Activated CD4-positive, CD25-positive, alpha-beta regulatory T cell treated with anti-CD3 and anti-CD28 coated beads, Interleukin-2, amount 50 U/mL, for 72 hours (primary cell): ENCODE measurements at regions not wholly inside any gene's neighbourhood (a gene's known extent, or its start where the extent isn't known, plus 50 kb on each side); places are given as distances from the start of the nearest gene placed in this dataset.

Experiments
- DNase-seq: peaks from one replicate; pipeline ENCODE4 v3.0.0; 2021

GRCh38 chr1:213375002-213375401, 324.0 kb downstream of the RPS6KC1 start:
- no peak for DNase-seq

GRCh38 chr1:213376862-213377372, 325.9 kb downstream of the RPS6KC1 start:
- DNase-seq, result no peak

GRCh38 chr1:213380865-213381264, 329.8 kb downstream of the RPS6KC1 start:
- no peak for DNase-seq

GRCh38 chr1:213381572-213382084, 330.6 kb downstream of the RPS6KC1 start:
- no peak for DNase-seq

GRCh38 chr1:213383465-213383864, 332.4 kb downstream of the RPS6KC1 start:
- DNase-seq, result no peak

GRCh38 chr1:213385201-213385600, 334.2 kb downstream of the RPS6KC1 start:
- no peak for DNase-seq

- DNase-seq, result no peak
Observed at GRCh38 chr1:213385806-213386324, 334.8 kb downstream of the RPS6KC1 start.

GRCh38 chr1:213387380-213388015, 336.5 kb downstream of the RPS6KC1 start:
- DNase-seq, result no peak

- DNase-seq, result no peak
Observed at GRCh38 chr1:213388199-213388598, 337.2 kb downstream of the RPS6KC1 start.

GRCh38 chr1:213389061-213389581, 338.1 kb downstream of the RPS6KC1 start:
- no peak for DNase-seq

- DNase-seq, result no peak
Observed at GRCh38 chr1:213391445-213391844, 340.4 kb downstream of the RPS6KC1 start.

GRCh38 chr1:213393860-213394259, 342.8 kb downstream of the RPS6KC1 start:
- DNase-seq, result no peak

GRCh38 chr1:213394837-213395236, 343.8 kb downstream of the RPS6KC1 start:
- no peak for DNase-seq

GRCh38 chr1:213397638-213398037, 346.6 kb downstream of the RPS6KC1 start:
- DNase-seq, result no peak

GRCh38 chr1:213399695-213400094, 348.7 kb downstream of the RPS6KC1 start:
- DNase-seq, result no peak

GRCh38 chr1:213409208-213409631, 358.2 kb downstream of the RPS6KC1 start:
- no peak for DNase-seq

- DNase-seq, result no peak
Observed at GRCh38 chr1:213409971-213410370, 358.9 kb downstream of the RPS6KC1 start.

- no peak for DNase-seq
Observed at GRCh38 chr1:213414346-213414745, 363.3 kb downstream of the RPS6KC1 start.

GRCh38 chr1:213414911-213415310, 363.9 kb downstream of the RPS6KC1 start:
- no peak for DNase-seq

- no peak for DNase-seq
Observed at GRCh38 chr1:213415691-213416380, 364.8 kb downstream of the RPS6KC1 start.

GRCh38 chr1:213416461-213417224, 365.6 kb downstream of the RPS6KC1 start:
- no peak for DNase-seq

GRCh38 chr1:213417225-213417820, 366.3 kb downstream of the RPS6KC1 start:
- DNase-seq, result no peak

GRCh38 chr1:213417846-213418245, 366.8 kb downstream of the RPS6KC1 start:
- no peak for DNase-seq
